HEK293T (cell line): ENCODE measurements at regions not wholly inside any gene's neighbourhood (a gene's known extent, or its start where the extent isn't known, plus 50 kb on each side); places are given as distances from the start of the nearest gene placed in this dataset.

ENCODE experiments used
- FOXM1 ChIP-seq: fragments of 450-650 bp; IDR thresholded peaks from 2 replicates; pipeline ENCODE4 v1.6.1; 2017; ENCODE audit warnings: mild to moderate bottlenecking, borderline replicate concordance
- NFRKB ChIP-seq: fragments of 450-650 bp; IDR thresholded peaks from 2 replicates; pipeline ENCODE4 v1.6.1; 2016; ENCODE audit warnings: mild to moderate bottlenecking, moderate library complexity

DNA sequence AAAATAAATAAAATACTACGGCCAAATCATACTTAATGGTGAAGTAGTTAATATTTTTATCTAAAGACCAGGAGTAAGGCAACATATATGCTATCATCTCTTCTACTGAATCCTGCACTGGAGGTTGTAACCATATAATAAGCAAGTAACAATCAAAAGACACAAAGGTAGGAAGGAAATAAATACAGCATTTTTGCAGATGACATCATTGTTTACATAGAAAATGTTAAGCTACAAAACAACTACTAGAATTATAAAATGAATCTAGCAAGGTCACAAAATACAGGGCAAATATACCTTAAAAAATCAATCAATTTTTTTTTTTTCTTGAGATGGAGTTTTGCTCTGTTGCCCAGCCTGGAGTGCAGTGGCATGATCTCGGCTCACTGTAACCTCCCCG, 51.6 kb upstream of the BDKRB2 start:
- TF ChIP-seq FOXM1 = no peak
- no peak for TF ChIP-seq NFRKB
